ENCODE measurements at regions not wholly inside any gene's neighbourhood (a gene's known extent, or its start where the extent isn't known, plus 50 kb on each side); places are given as distances from the start of the nearest gene placed in this dataset.

DNA sequence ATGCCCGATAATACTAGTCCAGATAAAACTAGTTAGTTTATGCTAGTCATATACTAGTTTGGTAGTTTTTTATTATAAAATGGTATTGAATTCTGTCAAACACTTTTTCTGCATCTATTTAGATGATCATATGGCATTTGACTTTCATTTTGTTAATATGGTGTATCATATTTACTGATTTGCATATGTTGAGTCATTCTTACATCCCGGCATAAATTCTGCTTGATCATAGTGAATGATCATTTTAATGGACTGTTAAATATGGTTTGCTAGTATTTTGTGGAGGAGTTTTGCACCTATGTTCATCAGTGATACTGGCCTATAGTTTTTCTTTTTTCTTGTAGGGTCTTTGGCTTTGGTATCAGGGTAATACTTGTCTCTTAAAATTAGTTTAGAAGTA lies 365.6 kb downstream of the TAF11L14 start:
- TF ChIP-seq, protein P1, sequence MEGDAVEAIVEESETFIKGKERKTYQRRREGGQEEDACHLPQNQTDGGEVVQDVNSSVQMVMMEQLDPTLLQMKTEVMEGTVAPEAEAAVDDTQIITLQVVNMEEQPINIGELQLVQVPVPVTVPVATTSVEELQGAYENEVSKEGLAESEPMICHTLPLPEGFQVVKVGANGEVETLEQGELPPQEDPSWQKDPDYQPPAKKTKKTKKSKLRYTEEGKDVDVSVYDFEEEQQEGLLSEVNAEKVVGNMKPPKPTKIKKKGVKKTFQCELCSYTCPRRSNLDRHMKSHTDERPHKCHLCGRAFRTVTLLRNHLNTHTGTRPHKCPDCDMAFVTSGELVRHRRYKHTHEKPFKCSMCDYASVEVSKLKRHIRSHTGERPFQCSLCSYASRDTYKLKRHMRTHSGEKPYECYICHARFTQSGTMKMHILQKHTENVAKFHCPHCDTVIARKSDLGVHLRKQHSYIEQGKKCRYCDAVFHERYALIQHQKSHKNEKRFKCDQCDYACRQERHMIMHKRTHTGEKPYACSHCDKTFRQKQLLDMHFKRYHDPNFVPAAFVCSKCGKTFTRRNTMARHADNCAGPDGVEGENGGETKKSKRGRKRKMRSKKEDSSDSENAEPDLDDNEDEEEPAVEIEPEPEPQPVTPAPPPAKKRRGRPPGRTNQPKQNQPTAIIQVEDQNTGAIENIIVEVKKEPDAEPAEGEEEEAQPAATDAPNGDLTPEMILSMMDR (IDR thresholded peaks at IDR 0.05): no peak
- TF ChIP-seq POLR2A (IDR thresholded peaks at IDR 0.05): no peak

Data from body of pancreas (tissue), 4 donors.